OCI-LY1 (cell line): ENCODE measurements at regions not wholly inside any gene's neighbourhood (a gene's known extent, or its start where the extent isn't known, plus 50 kb on each side); places are given as distances from the start of the nearest gene placed in this dataset.

ENCODE experiments used
- H2AFZ ChIP-seq: fragments of 200-600 bp; sonication (generic), shearing (Covaris generic); 2 replicates; pipeline ENCODE4 v1.6.0; 2014; ENCODE audit warnings: antibody characterized with exemption, mild to moderate bottlenecking, low read length
- H3F3A ChIP-seq: fragments of 200-600 bp; sonication (generic), shearing (Covaris generic); 2 replicates; pipeline ENCODE4 v1.6.0; 2014; ENCODE audit warnings: mild to moderate bottlenecking, antibody characterized with exemption, low read length, moderate library complexity; ENCODE audit not compliant: insufficient read depth
- H3K27ac ChIP-seq: fragments of 200-600 bp; sonication (generic); 2 replicates; pipeline ENCODE4 v1.5.1; 2014; ENCODE audit warnings: low read length, mixed run types, mild to moderate bottlenecking, low read depth; ENCODE audit not compliant: poor library complexity, severe bottlenecking
- H3K27me3 ChIP-seq: fragments of 200-600 bp; sonication (generic); 2 replicates; pipeline ENCODE4 v1.6.0; 2014; ENCODE audit warnings: antibody characterized with exemption, mild to moderate bottlenecking, low read length, moderate library complexity; ENCODE audit not compliant: insufficient read depth
- H3K36me3 ChIP-seq: fragments of 200-600 bp; sonication (generic); 2 replicates; pipeline ENCODE4 v1.6.1; 2014; ENCODE audit warnings: mild to moderate bottlenecking, antibody characterized with exemption, low read length, moderate library complexity, mixed read lengths; ENCODE audit not compliant: insufficient read depth
- H3K4me1 ChIP-seq: fragments of 200-600 bp; sonication (generic); 2 replicates; pipeline ENCODE4 v1.5.1; 2014; ENCODE audit warnings: mild to moderate bottlenecking, low read length, moderate library complexity; ENCODE audit not compliant: insufficient read depth, severe bottlenecking
- H3K4me2 ChIP-seq: fragments of 200-600 bp; sonication (generic), shearing (Covaris generic); 2 replicates; pipeline ENCODE4 v1.6.1; 2014; ENCODE audit warnings: low read length
- H3K4me3 ChIP-seq: fragments of 200-600 bp; sonication (generic); 2 replicates; pipeline ENCODE4 v1.5.1; 2014; ENCODE audit warnings: low read length, low read depth, mild to moderate bottlenecking, mixed read lengths; ENCODE audit not compliant: poor library complexity, severe bottlenecking
- H3K79me2 ChIP-seq: fragments of 200-600 bp; shearing (Covaris generic); 2 replicates; pipeline ENCODE4 v1.6.1; 2016; ENCODE audit warnings: mixed run types, low read length, mixed read lengths; ENCODE audit not compliant: insufficient read depth
- H3K9ac ChIP-seq: fragments of 200-600 bp; sonication (generic), shearing (Covaris generic); 2 replicates; pipeline ENCODE4 v1.6.1; 2014; ENCODE audit warnings: mild to moderate bottlenecking, low read length, mixed read lengths
- H3K9me2 ChIP-seq: fragments of 200-600 bp; sonication (generic), shearing (Covaris generic); 2 replicates; pipeline ENCODE4 v1.6.1; 2014; ENCODE audit warnings: low read depth, mild to moderate bottlenecking, low read length, mixed read lengths
- H3K9me3 ChIP-seq: fragments of 200-600 bp; shearing (Covaris generic); 2 replicates; pipeline ENCODE4 v1.6.1; 2014; ENCODE audit warnings: low read length, mixed read lengths
- H4K20me1 ChIP-seq: fragments of 200-600 bp; sonication (generic), shearing (Covaris generic); 2 replicates; pipeline ENCODE4 v1.6.0; 2016; ENCODE audit warnings: mild to moderate bottlenecking, low read length; ENCODE audit not compliant: insufficient read depth
- CTCF ChIP-seq: fragments of 200-600 bp; sonication (generic), shearing (Covaris generic); IDR thresholded peaks from 2 replicates; pipeline ENCODE4 v1.5.1; 2017; ENCODE audit warnings: mild to moderate bottlenecking, antibody characterized with exemption, low read length, moderate library complexity, mixed read lengths
- EZH2 ChIP-seq: fragments of 200-600 bp; sonication (generic), shearing (Covaris generic); IDR thresholded peaks from 2 replicates; pipeline ENCODE4 v1.8.0; 2017; ENCODE audit warnings: borderline replicate concordance, mixed run types, mild to moderate bottlenecking, antibody characterized with exemption, low read length, moderate library complexity, mixed read lengths

- no peak overlapping the region for H2AFZ ChIP-seq
- no peaks in the 10 kb centered on the region for H3K4me1 ChIP-seq
- no peak overlapping the region for H3K4me3 ChIP-seq
- no peaks in the 10 kb centered on the region for H4K20me1 ChIP-seq
- H3K27me3 ChIP-seq, result no peaks in the 10 kb centered on the region
- H3K27ac ChIP-seq, result no peak overlapping the region
- no peaks in the 10 kb centered on the region for H3K79me2 ChIP-seq
- no peaks in the 10 kb centered on the region for H3F3A ChIP-seq
- no peaks in the 10 kb centered on the region for H3K9me3 ChIP-seq
- no peaks in the 10 kb centered on the region for H3K9me2 ChIP-seq
- no peaks in the 10 kb centered on the region for H3K36me3 ChIP-seq
- H3K4me2 ChIP-seq, result no peak overlapping the region
- H3K9ac ChIP-seq, result no peak overlapping the region
- TF ChIP-seq EZH2 (no peak), CTCF (no peak)
Observed at GRCh38 chr17:77299256-77300015, 158.7 kb downstream of the SEC14L1 start.

- H3K27me3 ChIP-seq, result no peaks in the 10 kb centered on the region
- H3K9me2 ChIP-seq, result no peaks in the 10 kb centered on the region
- no peak overlapping the region for H2AFZ ChIP-seq
- no peak overlapping the region for H3K4me3 ChIP-seq
- no peaks in the 10 kb centered on the region for H3K9me3 ChIP-seq
- no peak overlapping the region for H3K4me2 ChIP-seq
- H3K9ac ChIP-seq, result no peak overlapping the region
- no peak for TF ChIP-seq CTCF
- no peak for TF ChIP-seq EZH2
- no peaks in the 10 kb centered on the region for H3F3A ChIP-seq
- H3K36me3 ChIP-seq, result no peaks in the 10 kb centered on the region
- no peaks in the 10 kb centered on the region for H4K20me1 ChIP-seq
- no peaks in the 10 kb centered on the region for H3K79me2 ChIP-seq
- H3K27ac ChIP-seq, result no peak overlapping the region
- no peaks in the 10 kb centered on the region for H3K4me1 ChIP-seq
Observed at GRCh38 chr17:77300016-77300686, 159.4 kb downstream of the SEC14L1 start.

GRCh38 chr17:77301694-77302266 is 161.0 kb downstream of the SEC14L1 start:
- H3K4me2 ChIP-seq, result no peak overlapping the region
- H3K4me1 ChIP-seq, result no peaks in the 10 kb centered on the region
- no peaks in the 10 kb centered on the region for H3K9me3 ChIP-seq
- no peaks in the 10 kb centered on the region for H3K36me3 ChIP-seq
- no peaks in the 10 kb centered on the region for H3K79me2 ChIP-seq
- no peak overlapping the region for H3K4me3 ChIP-seq
- no peaks in the 10 kb centered on the region for H4K20me1 ChIP-seq
- no peaks in the 10 kb centered on the region for H3F3A ChIP-seq
- H3K27me3 ChIP-seq, result no peaks in the 10 kb centered on the region
- no peaks in the 10 kb centered on the region for H3K9me2 ChIP-seq
- no peak overlapping the region for H2AFZ ChIP-seq
- H3K9ac ChIP-seq, result no peak overlapping the region
- no peak for TF ChIP-seq EZH2
- no peak for TF ChIP-seq CTCF
- H3K27ac ChIP-seq, result no peak overlapping the region
